ENCODE measurements at regions not wholly inside any gene's neighbourhood (a gene's known extent, or its start where the extent isn't known, plus 50 kb on each side); places are given as distances from the start of the nearest gene placed in this dataset.
A peak's percentile ranks its signal among the peaks of the same experiment; 100 is the strongest.

DNA sequence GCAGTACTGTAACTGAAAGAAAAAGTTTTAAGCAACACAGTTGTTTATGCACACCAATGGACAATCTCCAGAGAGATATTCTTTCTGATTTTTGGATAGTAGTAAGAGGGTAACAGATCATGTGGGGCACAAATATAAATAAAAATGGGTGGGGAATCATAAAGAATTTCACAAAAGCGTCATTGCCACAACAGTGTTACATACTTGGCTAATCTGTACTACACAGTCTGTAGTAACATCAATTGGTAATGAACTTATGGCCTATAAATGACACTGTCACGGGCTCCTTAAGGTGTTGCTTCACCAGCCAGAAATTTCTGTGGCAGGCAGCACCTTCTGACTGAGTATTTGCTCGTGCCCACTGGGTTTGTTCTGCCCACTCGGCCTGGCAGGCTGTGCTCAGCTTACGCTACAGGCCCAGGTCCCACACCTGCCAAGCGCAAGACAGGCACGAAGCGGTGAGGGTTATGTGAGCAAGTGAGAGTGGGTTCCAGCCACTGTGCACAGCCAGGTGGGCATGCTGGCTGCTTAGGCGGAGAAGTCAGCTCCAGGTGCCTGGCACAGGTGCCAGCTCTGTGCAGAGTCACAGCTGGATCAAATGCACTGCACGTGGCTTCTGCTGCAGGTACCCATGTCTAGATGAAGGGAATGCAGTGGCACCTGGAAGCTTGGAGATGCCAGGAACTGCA lies 532.5 kb upstream of the SLC39A10 start:
- no peak overlapping the region for H2AFZ ChIP-seq (ENCODE audit: low read length)
- H3K36me3 ChIP-seq (ENCODE audit: insufficient read depth, low read length) = no peaks in the 10 kb centered on the region
- TF ChIP-seq, protein P1, sequence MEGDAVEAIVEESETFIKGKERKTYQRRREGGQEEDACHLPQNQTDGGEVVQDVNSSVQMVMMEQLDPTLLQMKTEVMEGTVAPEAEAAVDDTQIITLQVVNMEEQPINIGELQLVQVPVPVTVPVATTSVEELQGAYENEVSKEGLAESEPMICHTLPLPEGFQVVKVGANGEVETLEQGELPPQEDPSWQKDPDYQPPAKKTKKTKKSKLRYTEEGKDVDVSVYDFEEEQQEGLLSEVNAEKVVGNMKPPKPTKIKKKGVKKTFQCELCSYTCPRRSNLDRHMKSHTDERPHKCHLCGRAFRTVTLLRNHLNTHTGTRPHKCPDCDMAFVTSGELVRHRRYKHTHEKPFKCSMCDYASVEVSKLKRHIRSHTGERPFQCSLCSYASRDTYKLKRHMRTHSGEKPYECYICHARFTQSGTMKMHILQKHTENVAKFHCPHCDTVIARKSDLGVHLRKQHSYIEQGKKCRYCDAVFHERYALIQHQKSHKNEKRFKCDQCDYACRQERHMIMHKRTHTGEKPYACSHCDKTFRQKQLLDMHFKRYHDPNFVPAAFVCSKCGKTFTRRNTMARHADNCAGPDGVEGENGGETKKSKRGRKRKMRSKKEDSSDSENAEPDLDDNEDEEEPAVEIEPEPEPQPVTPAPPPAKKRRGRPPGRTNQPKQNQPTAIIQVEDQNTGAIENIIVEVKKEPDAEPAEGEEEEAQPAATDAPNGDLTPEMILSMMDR (IDR thresholded peaks at IDR 0.05; ENCODE audit: extremely low read depth, low read depth, low read length) = no peak
- H3K4me3 ChIP-seq (ENCODE audit: insufficient read depth, low read length) = no peak overlapping the region
- H3K27me3 ChIP-seq (ENCODE audit: insufficient read depth, low read length) = no peaks in the 10 kb centered on the region
- DNase-seq (ENCODE audit: insufficient read length, low spot score, missing footprints) = peak; percentile 25
- no peak overlapping the region for H3K27ac ChIP-seq (ENCODE audit: low read depth, low read length)
- no peaks in the 10 kb centered on the region for H4K20me1 ChIP-seq (ENCODE audit: insufficient read depth, low read length)
- H3K79me2 ChIP-seq (ENCODE audit: insufficient read depth, low read length) = no peaks in the 10 kb centered on the region
- H3K4me1 ChIP-seq (ENCODE audit: insufficient read depth, low read length) = no peaks in the 10 kb centered on the region
- no peaks in the 10 kb centered on the region for H3K9me3 ChIP-seq (ENCODE audit: low read depth, low read length)
- no peak overlapping the region for H3K4me2 ChIP-seq (ENCODE audit: insufficient read depth, low read length)

DNA sequence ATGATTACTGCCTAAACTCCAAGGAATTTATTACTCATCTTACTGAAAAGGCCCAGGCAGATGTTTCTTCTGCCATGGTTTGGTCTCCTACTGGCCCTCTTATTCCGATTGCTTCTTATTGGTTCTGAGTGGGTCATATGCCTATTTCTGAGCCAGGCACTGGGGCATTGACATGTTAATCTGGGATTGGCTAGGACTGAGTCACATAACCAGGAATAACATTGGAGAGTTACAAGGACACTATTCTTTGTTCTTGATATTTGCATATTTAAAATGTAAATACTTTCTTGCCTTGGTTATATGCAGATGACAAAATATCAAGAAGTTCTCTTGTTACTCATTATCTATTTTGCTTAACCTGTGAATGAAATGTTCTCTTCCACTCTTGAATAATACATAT lies 534.4 kb upstream of the SLC39A10 start:
- H3K79me2 ChIP-seq (ENCODE audit: insufficient read depth, low read length) = no peaks in the 10 kb centered on the region
- no peaks in the 10 kb centered on the region for H4K20me1 ChIP-seq (ENCODE audit: insufficient read depth, low read length)
- H3K27ac ChIP-seq (ENCODE audit: low read depth, low read length) = no peak overlapping the region
- H3K4me3 ChIP-seq (ENCODE audit: insufficient read depth, low read length) = no peak overlapping the region
- H3K36me3 ChIP-seq (ENCODE audit: insufficient read depth, low read length) = no peaks in the 10 kb centered on the region
- H3K4me1 ChIP-seq (ENCODE audit: insufficient read depth, low read length) = no peaks in the 10 kb centered on the region
- no peak overlapping the region for H3K4me2 ChIP-seq (ENCODE audit: insufficient read depth, low read length)
- H2AFZ ChIP-seq (ENCODE audit: low read length) = no peak overlapping the region
- TF ChIP-seq, protein P1 (IDR thresholded peaks at IDR 0.05; ENCODE audit: extremely low read depth, low read depth, low read length) = no peak
- no peaks in the 10 kb centered on the region for H3K9me3 ChIP-seq (ENCODE audit: low read depth, low read length)
- no peaks in the 10 kb centered on the region for H3K27me3 ChIP-seq (ENCODE audit: insufficient read depth, low read length)
- DNase-seq (ENCODE audit: insufficient read length, low spot score, missing footprints) = no peak

DNA sequence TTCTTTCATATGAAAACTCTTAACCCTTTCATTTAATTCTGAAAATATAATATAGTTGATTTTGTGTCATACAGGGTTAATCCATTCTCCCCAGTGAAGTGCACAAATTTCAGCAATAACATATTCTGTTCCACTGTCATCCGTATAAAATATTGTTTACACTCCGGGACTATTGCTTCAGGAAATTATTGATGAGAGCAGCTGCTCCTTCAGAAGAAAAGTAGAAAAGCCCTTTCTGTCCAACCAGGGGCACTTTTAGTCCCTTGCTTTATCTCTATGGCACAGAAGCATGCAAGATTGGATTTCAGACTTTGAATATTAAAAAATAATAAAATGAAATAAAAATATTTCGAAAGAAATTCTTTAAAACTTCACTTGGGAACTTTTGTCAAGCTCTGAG lies 535.7 kb upstream of the SLC39A10 start:
- Histone ChIP-seq H3K27me3 (ENCODE audit: insufficient read depth, low read length) (no peaks in the 10 kb centered on the region), H3K27ac (ENCODE audit: low read depth, low read length) (no peak overlapping the region), H4K20me1 (ENCODE audit: insufficient read depth, low read length) (no peaks in the 10 kb centered on the region), H2AFZ (ENCODE audit: low read length) (no peak overlapping the region), H3K79me2 (ENCODE audit: insufficient read depth, low read length) (no peaks in the 10 kb centered on the region), H3K4me2 (ENCODE audit: insufficient read depth, low read length) (no peak overlapping the region), H3K36me3 (ENCODE audit: insufficient read depth, low read length) (no peaks in the 10 kb centered on the region), H3K4me3 (ENCODE audit: insufficient read depth, low read length) (no peak overlapping the region), H3K4me1 (ENCODE audit: insufficient read depth, low read length) (no peaks in the 10 kb centered on the region), H3K9me3 (ENCODE audit: low read depth, low read length) (no peaks in the 10 kb centered on the region)
- TF ChIP-seq, protein P1 (IDR thresholded peaks at IDR 0.05; ENCODE audit: extremely low read depth, low read depth, low read length) = no peak
- DNase-seq (ENCODE audit: insufficient read length, low spot score, missing footprints) = no peak

GRCh38 chr2:195119231-195119630 lies 537.8 kb upstream of the SLC39A10 start:
- no peak for DNase-seq (ENCODE audit: insufficient read length, low spot score, missing footprints)
- TF ChIP-seq, protein P1 (IDR thresholded peaks at IDR 0.05; ENCODE audit: extremely low read depth, low read depth, low read length) = no peak
- no peak overlapping the region for H3K4me2 ChIP-seq (ENCODE audit: insufficient read depth, low read length)
- H3K27ac ChIP-seq (ENCODE audit: low read depth, low read length) = no peak overlapping the region
- no peak overlapping the region for H2AFZ ChIP-seq (ENCODE audit: low read length)
- no peaks in the 10 kb centered on the region for H3K36me3 ChIP-seq (ENCODE audit: insufficient read depth, low read length)
- no peaks in the 10 kb centered on the region for H3K79me2 ChIP-seq (ENCODE audit: insufficient read depth, low read length)
- H3K27me3 ChIP-seq (ENCODE audit: insufficient read depth, low read length) = no peaks in the 10 kb centered on the region
- no peaks in the 10 kb centered on the region for H3K9me3 ChIP-seq (ENCODE audit: low read depth, low read length)
- H4K20me1 ChIP-seq (ENCODE audit: insufficient read depth, low read length) = no peaks in the 10 kb centered on the region
- H3K4me1 ChIP-seq (ENCODE audit: insufficient read depth, low read length) = no peaks in the 10 kb centered on the region
- H3K4me3 ChIP-seq (ENCODE audit: insufficient read depth, low read length) = no peak overlapping the region

Data from osteoblast (primary cell).